Common myeloid progenitor, CD34-positive (primary cell): ENCODE measurements at regions not wholly inside any gene's neighbourhood (a gene's known extent, or its start where the extent isn't known, plus 50 kb on each side); places are given as distances from the start of the nearest gene placed in this dataset.

Source experiments
- CTCF ChIA-PET: fragments of 350-600 bp; sonication (Branson Sonifier 250); formaldehyde crosslinking; loops from one replicate; lab custom pipeline; 2021; ENCODE audit warnings: antibody characterized with exemption; lab: Charles Lee
- POLR2A ChIA-PET: fragments of 350-600 bp; sonication (Branson Sonifier 250); formaldehyde crosslinking; loops from one replicate; lab custom pipeline; 2021; ENCODE audit warnings: antibody characterized with exemption; lab: Charles Lee
- DNase-seq, 3 donors: peaks; one replicate each; pipeline versions ENCODE4 v3.0.0 to v3.0.0-alpha.2; 2013
- H3K27ac ChIP-seq, 2 experiments: 1 replicate in 1 of 2; 2 replicates in 1 of 2; pipeline ENCODE4 v1.7.0; 2013; ENCODE audit warnings: inconsistent platforms in 2 of 2, low read length in 2 of 2, mild to moderate bottlenecking in 2 of 2, low read depth in 1 of 2, moderate library complexity in 1 of 2; ENCODE audit not compliant: severe bottlenecking in 2 of 2, insufficient read depth in 1 of 2, poor library complexity in 1 of 2
- H3K27me3 ChIP-seq, 5 experiments: replicated peaks in 2 of 5; 1 replicate in 3 of 5; 2 replicates in 2 of 5; pipeline versions ENCODE4 v1.6.1 to v1.7.0; 2013; ENCODE audit warnings: low read length in 4 of 5, mild to moderate bottlenecking in 2 of 5, moderate library complexity in 2 of 5, inconsistent platforms in 1 of 5; ENCODE audit not compliant: insufficient read depth in 5 of 5, control insufficient read depth in 4 of 5
- H3K36me3 ChIP-seq, 4 experiments: 1 replicate in 2 of 4; 2 replicates in 2 of 4; pipeline versions ENCODE4 v1.6.1 to v1.7.0; 2013; ENCODE audit warnings: low read length in 3 of 4, control low read depth in 1 of 4, mild to moderate bottlenecking in 1 of 4; ENCODE audit not compliant: control insufficient read depth in 4 of 4, insufficient read depth in 4 of 4
- H3K4me1 ChIP-seq, 4 experiments: 1 replicate in 3 of 4; 2 replicates in 1 of 4; pipeline versions ENCODE4 v1.6.1 to v1.7.1; 2013; ENCODE audit warnings: low read length in 3 of 4, mild to moderate bottlenecking in 3 of 4, control low read depth in 1 of 4, inconsistent platforms in 1 of 4, moderate library complexity in 1 of 4; ENCODE audit not compliant: control insufficient read depth in 4 of 4, insufficient read depth in 4 of 4; ENCODE audit errors: control extremely low read depth in 1 of 4
- H3K4me3 ChIP-seq, 7 experiments: 1 replicate in 4 of 7; 2 replicates in 3 of 7; pipeline versions ENCODE4 v1.5.1 to v1.7.0; 2013; ENCODE audit warnings: mild to moderate bottlenecking in 7 of 7, low read length in 6 of 7, moderate library complexity in 6 of 7, inconsistent platforms in 2 of 7, low read depth in 2 of 7, control low read depth in 1 of 7; ENCODE audit not compliant: insufficient read depth in 4 of 7, control insufficient read depth in 1 of 7; ENCODE audit errors: extremely low read depth in 1 of 7
- H3K9me3 ChIP-seq, 5 experiments: 1 replicate in 4 of 5; 2 replicates in 1 of 5; pipeline versions ENCODE4 v1.6.1 to v1.7.1; 2013; ENCODE audit warnings: low read length in 4 of 5, mild to moderate bottlenecking in 2 of 5, inconsistent platforms in 1 of 5, low read depth in 1 of 5, moderate library complexity in 1 of 5; ENCODE audit not compliant: control insufficient read depth in 4 of 5, insufficient read depth in 2 of 5; ENCODE audit errors: control extremely low read depth in 1 of 5
- WGBS: methylation state at CpG from one replicate; pipeline ENCODE4 v1.1.5; 2013; ENCODE audit not compliant: insufficient coverage; 5-methylcytosine and 5-hydroxymethylcytosine counted together

GRCh38 chr7:25884265-25884828 is 267.7 kb upstream of the NFE2L3 start:
- POLR2A ChIA-PET: interaction anchor here (0.6 kb wide), 1 partner anchor 16 kb away, joined by 4 read pairs; no protein-coding TSS in a partner anchor
- no peak for DNase-seq
- H3K4me3 ChIP-seq: no peak overlapping the region
- CTCF ChIA-PET: interaction anchor here (1.4 to 7.4 kb wide), 2 partner anchors 9 to 481 kb away, joined by 3 to 43 read pairs; no protein-coding TSS in a partner anchor
- H3K9me3 ChIP-seq: no peaks in the 10 kb centered on the region
- no peaks in the 10 kb centered on the region for H3K36me3 ChIP-seq
- 94% methylated on average over 11 of the region's 13 CpGs for WGBS
- H3K27ac ChIP-seq: no peak overlapping the region
- H3K27me3 ChIP-seq: peaks cover 0 to 39% (median 12%) of the 10 kb centered on the region in 5 experiments
- peaks cover 0 to 7% (median 1%) of the 10 kb centered on the region in 4 experiments for H3K4me1 ChIP-seq

- no peak overlapping the region for H3K27ac ChIP-seq
- H3K4me1 ChIP-seq: peaks cover 0 to 7% (median 1%) of the 10 kb centered on the region in 4 experiments
- DNase-seq: no peak
- H3K9me3 ChIP-seq: no peaks in the 10 kb centered on the region
- no peak overlapping the region for H3K4me3 ChIP-seq
- ChIA-PET POLR2A (no interaction called here), CTCF (no interaction called here)
- WGBS: 91% methylated on average over 4 of the region's 7 CpGs
- H3K36me3 ChIP-seq: no peaks in the 10 kb centered on the region
- H3K27me3 ChIP-seq: peaks cover 0 to 41% (median 12%) of the 10 kb centered on the region in 5 experiments
Observed at GRCh38 chr7:25885057-25885576, 266.9 kb upstream of the NFE2L3 start.

- H3K4me1 ChIP-seq: peaks cover 0 to 7% (median 1%) of the 10 kb centered on the region in 4 experiments
Observed at GRCh38 chr7:25886387-25887240, 265.4 kb upstream of the NFE2L3 start.

GRCh38 chr7:25887266-25887665 is 264.7 kb upstream of the NFE2L3 start:
- CTCF ChIA-PET: interaction anchor here (1.5 to 1.6 kb wide), 3 partner anchors 9 to 783 kb away, joined by 3 to 4 read pairs (median 3); no protein-coding TSS in a partner anchor
- Histone ChIP-seq H3K4me1 (peaks cover 0 to 7% (median 1%) of the 10 kb centered on the region in 4 experiments), H3K4me3 (no peak overlapping the region), H3K27ac (no peak overlapping the region), H3K27me3 (peaks cover 0 to 25% (median 9%) of the 10 kb centered on the region in 5 experiments), H3K9me3 (no peaks in the 10 kb centered on the region), H3K36me3 (no peaks in the 10 kb centered on the region)
- DNase-seq: no peak
- 90% methylated on average over 2 of the region's 3 CpGs for WGBS
- POLR2A ChIA-PET: no interaction called here

More at GRCh38 chr7:25886387-25887240, 265.4 kb upstream of the NFE2L3 start:
- H3K9me3 ChIP-seq: no peaks in the 10 kb centered on the region
- H3K36me3 ChIP-seq: no peaks in the 10 kb centered on the region
- no peak overlapping the region for H3K27ac ChIP-seq
- no peak overlapping the region for H3K4me3 ChIP-seq
- peaks cover 0 to 31% (median 12%) of the 10 kb centered on the region in 5 experiments for H3K27me3 ChIP-seq
- 58% methylated on average over 3 of the region's 6 CpGs for WGBS
- ChIA-PET POLR2A (no interaction called here), CTCF (interaction anchor here (1.5 kb wide), 1 partner anchor 9 kb away, joined by 3 read pairs; no protein-coding TSS in a partner anchor)
- peak in 1 of 3 donors; percentile 42 for DNase-seq

GRCh38 chr7:25887795-25888559 is 264.0 kb upstream of the NFE2L3 start:
- peaks cover 2 to 12% (median 4%) of the 10 kb centered on the region in 4 experiments for H3K4me1 ChIP-seq
- no peaks in the 10 kb centered on the region for H3K36me3 ChIP-seq
- H3K9me3 ChIP-seq: no peaks in the 10 kb centered on the region
- no peak overlapping the region for H3K27ac ChIP-seq
- 100% methylated on average over 1 of the region's 2 CpGs for WGBS
- POLR2A ChIA-PET: no interaction called here
- no peak for DNase-seq
- H3K27me3 ChIP-seq: peaks cover 0 to 18% (median 6%) of the 10 kb centered on the region in 5 experiments
- CTCF ChIA-PET: interaction anchor here (1.5 to 1.6 kb wide), 3 partner anchors 8 to 782 kb away, joined by 3 to 4 read pairs (median 3); no protein-coding TSS in a partner anchor
- no peak overlapping the region for H3K4me3 ChIP-seq

GRCh38 chr7:25889765-25890164 is 262.2 kb upstream of the NFE2L3 start:
- DNase-seq: no peak
- Histone ChIP-seq H3K27me3 (peaks cover 0 to 14% (median 4%) of the 10 kb centered on the region in 5 experiments), H3K36me3 (no peaks in the 10 kb centered on the region), H3K4me1 (peaks cover 6 to 29% (median 19%) of the 10 kb centered on the region in 4 experiments), H3K27ac (no peak overlapping the region), H3K4me3 (no peak overlapping the region), H3K9me3 (peaks cover 0 to 5% (median 0%) of the 10 kb centered on the region in 5 experiments)
- WGBS: 77% methylated on average over 4 of the region's 7 CpGs
- ChIA-PET CTCF (interaction anchor here (1.0 to 9.5 kb wide), 3 partner anchors 17 to 1271 kb away, joined by 3 to 112 read pairs (median 3); no protein-coding TSS in a partner anchor), POLR2A (no interaction called here)
